Mucosa of descending colon (tissue), 3 donors: ENCODE measurements at regions not wholly inside any gene's neighbourhood (a gene's known extent, or its start where the extent isn't known, plus 50 kb on each side); places are given as distances from the start of the nearest gene placed in this dataset.

Source experiments
- ATAC-seq: fragments of 200-7000 bp; cut with Tn5 transposase; one replicate; pipeline ENCODE4 v1.9.1; 2020; ENCODE audit warnings: mild to moderate bottlenecking, moderate library complexity
- DNase-seq, 3 donors: peaks; one replicate each; pipeline ENCODE4 v3.0.0-alpha.2; 2020
- H3K36me3 ChIP-seq: fragments of 200-600 bp; one replicate; pipeline ENCODE4 v1.8.0; 2021; ENCODE audit warnings: low read depth, mild to moderate bottlenecking
- H3K4me1 ChIP-seq: fragments of 200-600 bp; one replicate; pipeline ENCODE4 v1.8.0; 2021; ENCODE audit warnings: low read depth, mild to moderate bottlenecking
- H3K4me3 ChIP-seq: fragments of 200-600 bp; one replicate; pipeline ENCODE4 v1.8.0; 2021; ENCODE audit warnings: mild to moderate bottlenecking
- H3K9me3 ChIP-seq: fragments of 200-600 bp; one replicate; pipeline ENCODE4 v1.8.0; 2021; ENCODE audit warnings: mild to moderate bottlenecking
- intact Hi-C, 2 donors: fragments of 100-400 bp; cut with DNase I in 1 of 2; cut with micrococcal nuclease in 1 of 2; formaldehyde crosslinking; loops; one replicate each; pipeline versions ENCODE4 v1.11.0 to v1.11.1; 2022; cut with DNase I, micrococcal nuclease
- TF ChIP-seq, protein P1 (sequence below): fragments of 200-600 bp; IDR thresholded peaks from one replicate; pipeline ENCODE4 v1.8.0; 2022; ENCODE audit warnings: antibody characterized with exemption, mild to moderate bottlenecking
- donor health status: DM: no; HTN: no; CAD: no; lungs with moderate emphysema.
- donor health status: DM: no; HTN: no; CAD: no.
- donor health status: DM: no; HTN: yes; CAD: no.

DNA sequence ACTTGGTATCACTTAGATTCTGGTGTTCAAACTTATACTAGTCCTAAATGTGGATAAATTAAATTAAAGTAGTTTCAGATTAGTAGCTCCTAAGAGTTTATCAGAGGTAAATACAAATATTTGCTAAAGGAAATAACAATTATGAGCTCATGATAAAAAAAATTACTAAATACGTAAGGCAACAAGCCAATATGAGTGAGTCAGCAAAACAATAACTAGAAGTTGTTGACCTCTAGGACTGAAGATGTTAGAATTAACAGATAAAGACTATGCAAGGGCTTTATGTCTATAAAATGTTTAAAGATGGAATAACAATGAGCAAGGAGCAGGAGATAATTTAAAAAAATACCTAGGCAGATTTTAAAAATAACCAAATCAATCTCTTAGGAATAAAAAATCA is 195.8 kb downstream of the CLCN4 start:
- no peaks in the 10 kb centered on the region for H3K4me1 ChIP-seq
- TF ChIP-seq, protein P1, sequence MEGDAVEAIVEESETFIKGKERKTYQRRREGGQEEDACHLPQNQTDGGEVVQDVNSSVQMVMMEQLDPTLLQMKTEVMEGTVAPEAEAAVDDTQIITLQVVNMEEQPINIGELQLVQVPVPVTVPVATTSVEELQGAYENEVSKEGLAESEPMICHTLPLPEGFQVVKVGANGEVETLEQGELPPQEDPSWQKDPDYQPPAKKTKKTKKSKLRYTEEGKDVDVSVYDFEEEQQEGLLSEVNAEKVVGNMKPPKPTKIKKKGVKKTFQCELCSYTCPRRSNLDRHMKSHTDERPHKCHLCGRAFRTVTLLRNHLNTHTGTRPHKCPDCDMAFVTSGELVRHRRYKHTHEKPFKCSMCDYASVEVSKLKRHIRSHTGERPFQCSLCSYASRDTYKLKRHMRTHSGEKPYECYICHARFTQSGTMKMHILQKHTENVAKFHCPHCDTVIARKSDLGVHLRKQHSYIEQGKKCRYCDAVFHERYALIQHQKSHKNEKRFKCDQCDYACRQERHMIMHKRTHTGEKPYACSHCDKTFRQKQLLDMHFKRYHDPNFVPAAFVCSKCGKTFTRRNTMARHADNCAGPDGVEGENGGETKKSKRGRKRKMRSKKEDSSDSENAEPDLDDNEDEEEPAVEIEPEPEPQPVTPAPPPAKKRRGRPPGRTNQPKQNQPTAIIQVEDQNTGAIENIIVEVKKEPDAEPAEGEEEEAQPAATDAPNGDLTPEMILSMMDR, result no peak
- no peaks in the 10 kb centered on the region for H3K9me3 ChIP-seq
- no peaks in the 10 kb centered on the region for H3K36me3 ChIP-seq
- H3K4me3 ChIP-seq, result no peak overlapping the region
- ATAC-seq (no peak), DNase-seq (no peak)
- intact Hi-C loops, result no loop called here

DNA sequence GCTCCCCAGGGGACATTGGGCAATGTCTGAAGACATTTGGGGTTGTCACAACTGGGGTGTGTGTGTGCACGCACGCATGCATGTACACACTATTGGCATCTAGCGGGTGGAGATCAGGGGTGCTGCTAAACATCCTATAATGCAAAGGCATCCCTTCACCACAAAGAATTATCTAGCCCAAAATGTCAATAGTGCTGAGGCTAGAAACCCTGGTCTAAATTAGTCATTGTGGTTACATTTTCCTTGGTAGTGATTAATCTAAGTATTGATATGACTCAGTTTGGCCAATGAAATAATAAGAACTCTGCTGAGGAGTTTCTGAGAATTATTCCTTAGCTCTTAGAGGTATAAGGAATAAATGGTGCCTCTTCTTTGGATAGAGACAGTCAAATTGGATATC is 200.2 kb downstream of the CLCN4 start:
- H3K9me3 ChIP-seq, result no peaks in the 10 kb centered on the region
- H3K4me3 ChIP-seq, result no peak overlapping the region
- TF ChIP-seq, protein P1, result no peak
- H3K4me1 ChIP-seq, result no peaks in the 10 kb centered on the region
- H3K36me3 ChIP-seq, result no peaks in the 10 kb centered on the region
- no peak for DNase-seq
- ATAC-seq, result no peak
- intact Hi-C loops, result no loop called here

DNA sequence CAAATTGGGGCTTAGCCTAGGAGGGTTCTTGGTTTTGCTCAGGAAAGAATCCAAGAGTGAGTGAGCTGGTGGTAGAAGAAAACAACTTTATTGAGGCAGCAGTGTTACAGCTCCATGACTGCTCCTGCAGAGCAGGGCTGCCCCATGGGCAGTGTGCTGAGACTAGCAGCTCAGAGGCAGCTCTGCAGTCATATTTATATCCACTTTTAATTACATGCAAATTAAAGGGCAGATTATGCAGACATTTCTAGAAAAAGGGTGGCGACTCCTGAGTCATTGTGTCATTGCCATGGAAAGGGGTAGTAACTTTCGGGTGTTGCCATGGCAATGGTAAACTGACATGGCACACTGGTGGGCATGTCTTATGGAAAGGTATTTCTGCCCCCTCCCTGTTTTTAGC is 202.2 kb downstream of the CLCN4 start:
- H3K4me3 ChIP-seq, result no peak overlapping the region
- H3K4me1 ChIP-seq, result no peaks in the 10 kb centered on the region
- DNase-seq (no peak), ATAC-seq (no peak)
- H3K36me3 ChIP-seq, result no peaks in the 10 kb centered on the region
- no peaks in the 10 kb centered on the region for H3K9me3 ChIP-seq
- TF ChIP-seq, protein P1, result no peak
- intact Hi-C loops, result no loop called here

DNA sequence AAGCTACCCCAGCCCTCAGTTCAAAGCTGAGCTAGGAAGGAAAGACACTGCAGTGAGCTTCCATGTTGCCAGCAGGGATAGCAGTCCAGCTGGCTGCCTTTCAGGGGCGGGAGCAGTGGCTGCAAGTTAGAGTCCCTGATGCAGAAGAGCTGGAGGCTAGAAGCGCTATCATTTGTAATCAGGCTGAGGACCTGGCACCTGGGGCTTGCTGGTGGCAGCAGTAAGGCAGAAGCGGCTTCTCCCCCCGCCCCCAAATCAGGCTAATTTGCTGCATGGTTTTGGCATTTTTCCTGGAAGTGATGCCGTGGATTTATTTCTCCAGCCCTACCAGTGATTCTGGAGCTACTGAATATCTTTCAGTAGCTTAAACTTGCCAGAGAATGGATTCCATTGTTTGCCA is 203.3 kb downstream of the CLCN4 start:
- TF ChIP-seq, protein P1, result no peak
- no peak for DNase-seq
- no peaks in the 10 kb centered on the region for H3K9me3 ChIP-seq
- H3K4me3 ChIP-seq, result no peak overlapping the region
- ATAC-seq, result no peak
- no peaks in the 10 kb centered on the region for H3K36me3 ChIP-seq
- H3K4me1 ChIP-seq, result no peaks in the 10 kb centered on the region
- intact Hi-C loops, result no loop called here

DNA sequence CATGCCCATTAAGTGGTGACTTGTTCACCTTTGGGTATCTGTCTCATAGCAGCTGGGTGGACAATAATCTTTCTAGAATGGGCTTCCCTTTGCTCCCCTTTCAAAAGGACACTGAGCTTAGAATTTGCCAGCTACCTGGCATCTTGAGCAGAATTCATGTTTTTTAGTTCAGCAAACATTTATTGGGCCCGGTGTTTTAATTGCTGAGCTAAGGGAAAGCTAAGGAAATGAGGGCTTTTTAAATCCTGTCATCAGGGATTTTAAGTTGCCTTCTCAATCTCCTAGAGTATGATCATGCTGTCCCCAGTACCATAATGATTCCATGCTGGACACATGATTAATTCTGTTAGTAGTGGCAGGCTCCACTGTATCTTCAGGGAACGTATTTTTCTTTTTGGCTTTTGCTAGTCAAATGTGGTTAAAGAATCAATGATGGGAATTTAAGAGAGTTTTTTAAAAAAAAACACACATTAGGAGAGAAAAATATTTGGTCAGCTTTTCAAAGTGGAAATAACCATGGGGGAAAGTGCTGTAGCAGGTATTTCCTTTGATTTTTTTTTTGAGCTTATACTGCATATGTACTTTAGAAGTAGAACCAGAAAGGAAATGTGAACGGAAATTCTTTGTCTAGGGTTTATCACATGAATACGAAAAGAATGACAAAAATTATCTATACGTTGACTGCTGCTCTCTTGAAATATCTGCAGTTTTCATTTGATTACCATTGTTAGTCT is 208.9 kb downstream of the CLCN4 start:
- H3K4me1 ChIP-seq, result no peaks in the 10 kb centered on the region
- no peak overlapping the region for H3K4me3 ChIP-seq
- intact Hi-C loops, result no loop called here
- DNase-seq (no peak), ATAC-seq (no peak)
- H3K9me3 ChIP-seq, result no peaks in the 10 kb centered on the region
- H3K36me3 ChIP-seq, result no peaks in the 10 kb centered on the region
- TF ChIP-seq, protein P1, result no peak

DNA sequence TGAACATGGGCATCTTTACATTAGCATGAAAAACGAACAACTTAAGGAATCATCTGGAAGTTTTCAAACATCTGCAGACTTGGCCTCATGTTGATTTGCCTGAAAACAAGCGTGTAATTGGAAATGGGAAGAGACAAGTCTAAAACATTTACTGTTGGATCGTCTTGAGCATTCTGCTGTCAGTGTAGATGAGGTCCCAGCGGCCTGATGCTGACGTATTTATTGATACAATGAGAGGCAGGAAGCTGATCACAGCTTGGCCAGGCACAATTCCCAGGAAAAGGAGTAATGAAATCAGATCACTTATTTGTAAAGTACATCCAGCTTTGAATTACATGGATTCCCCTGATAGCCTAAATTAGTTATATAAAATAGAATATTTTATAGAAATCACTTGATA is 210.6 kb downstream of the CLCN4 start:
- no peaks in the 10 kb centered on the region for H3K36me3 ChIP-seq
- DNase-seq, result no peak
- no peak for ATAC-seq
- no peak overlapping the region for H3K4me3 ChIP-seq
- no peaks in the 10 kb centered on the region for H3K4me1 ChIP-seq
- intact Hi-C loops, result no loop called here
- no peaks in the 10 kb centered on the region for H3K9me3 ChIP-seq
- TF ChIP-seq, protein P1, result no peak
